IMR-90 (cell line): ENCODE measurements at regions not wholly inside any gene's neighbourhood (a gene's known extent, or its start where the extent isn't known, plus 50 kb on each side); places are given as distances from the start of the nearest gene placed in this dataset.

ENCODE experiments used
- BHLHE40 ChIP-seq: fragments of 150-350 bp; IDR thresholded peaks from 2 replicates; pipeline ENCODE4 v1.6.1; 2016; ENCODE audit warnings: mild to moderate bottlenecking, low read depth, low read length
- CEBPB ChIP-seq: IDR thresholded peaks from 2 replicates; pipeline ENCODE4 v1.6.1; 2012; ENCODE audit warnings: low read depth, low read length, improper control_type of control experiment
- MAFK ChIP-seq: IDR thresholded peaks from 2 replicates; pipeline ENCODE4 v1.6.1; 2012; ENCODE audit warnings: low read depth, low read length, improper control_type of control experiment
- MAZ ChIP-seq: IDR thresholded peaks from 2 replicates; pipeline ENCODE4 v1.6.1; 2012; ENCODE audit warnings: low read depth, mild to moderate bottlenecking, low read length, improper control_type of control experiment, moderate library complexity, borderline replicate concordance
- POLR2A ChIP-seq: IDR thresholded peaks from 2 replicates; pipeline ENCODE4 v1.6.1; 2012; ENCODE audit warnings: mild to moderate bottlenecking, low read depth, low read length
- RAD21 ChIP-seq: IDR thresholded peaks from 2 replicates; pipeline ENCODE4 v1.6.1; 2012; ENCODE audit warnings: low read length, improper control_type of control experiment
- RCOR1 ChIP-seq: IDR thresholded peaks from 2 replicates; pipeline ENCODE4 v1.6.1; 2012; ENCODE audit warnings: mild to moderate bottlenecking, low read length, improper control_type of control experiment; ENCODE audit not compliant: insufficient replicate concordance
- RFX5 ChIP-seq: IDR thresholded peaks from 2 replicates; pipeline ENCODE4 v1.8.0; 2012; ENCODE audit warnings: low read depth, mild to moderate bottlenecking, low read length, moderate library complexity
- USF2 ChIP-seq: fragments of 150-350 bp; IDR thresholded peaks from 2 replicates; pipeline ENCODE4 v1.6.1; 2017; ENCODE audit warnings: mild to moderate bottlenecking, antibody characterized with exemption, low read length, low read depth
- TF ChIP-seq, protein P1 (sequence below): conservative IDR thresholded peaks from 2 replicates; pipeline ENCODE4 v1.5.1; 2012; ENCODE audit warnings: mild to moderate bottlenecking, low read depth, low read length, improper control_type of control experiment

- TF ChIP-seq, protein P1, sequence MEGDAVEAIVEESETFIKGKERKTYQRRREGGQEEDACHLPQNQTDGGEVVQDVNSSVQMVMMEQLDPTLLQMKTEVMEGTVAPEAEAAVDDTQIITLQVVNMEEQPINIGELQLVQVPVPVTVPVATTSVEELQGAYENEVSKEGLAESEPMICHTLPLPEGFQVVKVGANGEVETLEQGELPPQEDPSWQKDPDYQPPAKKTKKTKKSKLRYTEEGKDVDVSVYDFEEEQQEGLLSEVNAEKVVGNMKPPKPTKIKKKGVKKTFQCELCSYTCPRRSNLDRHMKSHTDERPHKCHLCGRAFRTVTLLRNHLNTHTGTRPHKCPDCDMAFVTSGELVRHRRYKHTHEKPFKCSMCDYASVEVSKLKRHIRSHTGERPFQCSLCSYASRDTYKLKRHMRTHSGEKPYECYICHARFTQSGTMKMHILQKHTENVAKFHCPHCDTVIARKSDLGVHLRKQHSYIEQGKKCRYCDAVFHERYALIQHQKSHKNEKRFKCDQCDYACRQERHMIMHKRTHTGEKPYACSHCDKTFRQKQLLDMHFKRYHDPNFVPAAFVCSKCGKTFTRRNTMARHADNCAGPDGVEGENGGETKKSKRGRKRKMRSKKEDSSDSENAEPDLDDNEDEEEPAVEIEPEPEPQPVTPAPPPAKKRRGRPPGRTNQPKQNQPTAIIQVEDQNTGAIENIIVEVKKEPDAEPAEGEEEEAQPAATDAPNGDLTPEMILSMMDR: no peak
- no peak for TF ChIP-seq POLR2A
- TF ChIP-seq CEBPB: no peak
- TF ChIP-seq RFX5: no peak
- TF ChIP-seq RAD21: no peak
- no peak for TF ChIP-seq MAZ
- TF ChIP-seq MAFK: no peak
- no peak for TF ChIP-seq BHLHE40
- no peak for TF ChIP-seq USF2
- TF ChIP-seq RCOR1: no peak
Measured at GRCh38 chr3:27903446-27903845, 181.3 kb upstream of the EOMES start.
